Lung microvascular endothelial cell (primary cell): ENCODE measurements at regions not wholly inside any gene's neighbourhood (a gene's known extent, or its start where the extent isn't known, plus 50 kb on each side); places are given as distances from the start of the nearest gene placed in this dataset.

Source experiments
- DNase-seq, 2 donors: peaks; one replicate each; pipeline versions ENCODE4 v3.0.0 to v3.0.0-alpha.2; 2010; ENCODE audit warnings: low read depth in 2 of 2

DNA sequence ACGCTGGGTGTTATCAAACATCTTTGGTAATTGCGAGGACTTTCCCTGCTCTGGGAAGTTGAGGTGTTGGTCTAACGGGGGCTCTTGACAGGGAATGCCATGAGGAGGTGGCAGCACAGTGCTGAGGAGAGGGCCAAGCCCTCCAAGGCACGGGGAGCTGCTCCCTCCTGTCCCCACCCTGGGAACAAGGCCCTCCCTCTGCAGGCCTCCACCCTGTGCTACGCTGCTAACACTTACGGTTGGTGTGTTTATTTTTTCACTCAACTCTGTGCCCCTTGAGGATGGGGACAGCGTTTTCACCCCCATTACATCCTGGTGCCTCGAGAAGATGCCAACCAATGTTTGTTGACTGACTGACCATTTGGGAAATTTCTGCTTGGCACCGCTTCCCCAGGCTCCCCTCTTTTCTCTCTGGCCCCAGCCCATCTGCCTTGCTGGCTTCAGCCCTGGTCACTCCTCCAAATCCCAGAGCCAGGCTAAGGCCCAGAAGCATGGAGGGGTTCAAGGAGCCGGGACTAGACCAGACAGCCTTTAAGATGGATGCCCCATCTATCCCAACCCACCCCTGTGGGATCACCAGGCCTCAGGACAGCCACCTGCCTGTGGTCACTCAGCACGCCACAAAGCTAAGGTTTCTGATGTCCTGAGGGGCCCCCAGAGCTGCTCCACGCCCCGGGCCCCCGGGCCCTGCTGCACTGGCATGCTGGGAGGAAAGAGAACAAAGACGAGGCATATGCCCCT lies 125.7 kb downstream of the BARX1 start:
- no peak for DNase-seq

DNA sequence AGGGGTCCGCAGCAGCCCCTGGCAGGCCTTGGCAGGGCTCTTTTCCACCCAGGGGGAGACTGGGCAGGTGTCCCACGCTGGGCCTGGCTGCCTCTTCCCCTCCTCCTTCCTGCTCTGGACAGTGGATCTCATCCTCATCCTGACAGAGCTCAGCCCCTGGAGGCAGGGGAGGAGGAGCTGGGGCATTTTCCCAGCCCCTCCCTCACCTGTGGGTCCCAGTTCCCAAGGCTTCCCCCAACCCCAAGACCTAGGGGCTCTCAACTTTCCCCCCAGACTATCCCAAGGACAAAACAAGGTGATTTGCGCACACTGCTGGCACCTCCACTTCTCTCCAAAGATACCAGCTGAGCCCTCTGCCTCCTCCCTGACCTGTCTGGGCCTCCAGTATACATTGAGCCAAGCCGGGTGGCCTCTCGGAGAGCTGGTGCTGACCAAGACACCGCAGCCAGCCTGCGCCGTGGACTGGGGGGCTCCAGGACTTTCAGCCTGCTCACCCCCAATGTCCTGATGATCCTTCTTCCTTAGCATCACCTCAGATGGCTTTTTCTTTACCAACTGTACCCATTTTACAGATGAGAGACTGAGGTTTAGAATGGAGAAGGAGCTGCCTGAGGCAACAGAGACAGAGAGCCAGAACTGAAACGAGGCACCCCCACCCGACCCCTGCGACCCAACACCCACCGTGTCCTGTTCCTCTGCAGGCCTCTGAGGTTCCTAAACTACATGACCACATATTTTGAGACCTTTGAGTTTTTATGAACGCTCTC lies 126.6 kb downstream of the BARX1 start:
- no peak for DNase-seq

DNA sequence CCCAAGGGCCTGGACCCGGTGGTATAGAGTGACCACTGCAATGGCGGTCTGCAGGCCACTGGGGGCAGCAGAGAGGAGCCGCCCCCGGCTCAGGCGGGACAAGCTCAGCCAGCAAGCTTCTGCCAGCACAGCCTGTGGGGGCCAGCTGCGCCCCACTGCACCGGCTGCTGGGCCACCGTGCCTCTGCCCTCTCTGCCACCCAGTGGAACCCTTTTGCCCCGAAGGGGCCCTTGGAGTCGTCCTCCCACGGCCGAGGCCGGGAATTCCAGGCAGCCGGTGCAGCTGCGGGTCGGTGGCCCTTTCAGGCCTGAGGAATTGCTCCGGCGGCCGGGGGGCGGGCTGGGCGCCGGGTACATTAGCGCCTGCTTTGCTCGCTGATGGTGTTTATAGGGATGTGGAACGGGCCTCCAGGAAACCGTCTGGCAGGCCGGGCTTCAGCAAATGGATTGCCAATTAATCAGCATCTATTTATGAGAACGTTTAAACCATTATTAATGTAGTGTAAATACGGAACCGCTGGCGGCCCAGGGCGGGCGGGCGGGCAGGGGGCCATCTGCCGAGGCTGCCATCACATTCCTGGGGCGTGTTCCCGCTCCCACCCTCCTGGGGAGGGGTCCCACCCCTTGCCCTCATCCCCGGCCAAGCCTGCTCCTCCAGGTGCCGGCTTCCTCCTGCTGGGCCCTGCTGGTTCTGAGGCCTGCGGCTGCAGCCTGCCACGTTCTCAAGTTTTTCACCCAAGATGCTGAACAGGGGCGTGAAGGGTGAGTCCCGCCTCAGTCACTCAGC lies 127.4 kb downstream of the BARX1 start:
- DNase-seq, result peak; percentile 69 to 75

DNA sequence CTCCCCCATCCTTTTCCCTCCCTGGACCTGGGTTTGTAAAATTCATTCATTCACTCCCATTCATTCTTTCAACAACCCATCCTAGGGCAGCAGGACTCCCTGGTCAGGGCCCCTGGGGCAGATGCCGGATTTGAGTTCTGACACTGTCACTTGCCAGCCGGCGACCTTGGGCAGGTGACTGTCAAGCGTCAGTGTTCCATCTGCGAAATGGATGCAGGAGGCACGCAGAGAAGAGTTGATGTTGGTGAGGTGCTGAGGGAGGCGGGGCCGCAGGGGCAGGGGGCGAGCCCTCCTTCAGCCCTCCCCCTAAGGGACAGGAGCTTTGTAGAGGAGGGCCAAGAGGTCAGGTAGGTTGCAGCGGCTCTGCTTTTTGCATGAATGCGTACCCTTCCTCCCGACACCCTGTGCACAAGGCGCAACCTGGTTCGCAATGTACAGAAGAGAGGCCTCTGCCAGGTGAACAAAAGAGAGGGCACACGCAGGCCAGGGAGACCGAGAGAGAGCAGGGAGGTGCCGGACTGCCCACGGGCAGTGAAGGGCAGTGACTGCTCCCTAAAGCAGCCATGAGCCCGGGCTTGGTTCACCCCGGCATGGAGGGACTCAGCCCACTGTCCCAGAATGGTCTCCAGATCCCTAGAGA lies 128.1 kb downstream of the BARX1 start:
- no peak for DNase-seq

DNA sequence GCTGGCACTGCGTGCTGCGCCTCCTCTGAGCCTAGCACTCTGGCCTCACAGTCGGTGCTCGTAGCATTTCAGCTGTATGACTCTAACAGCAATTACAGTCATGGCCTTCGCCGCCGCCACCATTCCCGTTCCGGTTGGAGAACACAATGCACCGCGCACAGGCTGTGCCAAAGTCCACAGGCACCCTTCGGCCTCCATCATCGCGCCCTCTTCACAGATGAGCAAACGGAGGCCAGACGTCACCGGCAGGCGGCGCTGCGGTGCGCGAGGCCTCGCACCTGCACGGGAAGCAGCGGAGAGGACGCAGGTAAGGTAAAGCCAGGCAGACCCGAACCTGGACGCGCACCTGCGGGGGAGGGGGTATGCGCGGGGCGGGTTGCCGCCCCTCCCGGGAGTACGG lies 128.9 kb downstream of the BARX1 start:
- DNase-seq, result no peak

DNA sequence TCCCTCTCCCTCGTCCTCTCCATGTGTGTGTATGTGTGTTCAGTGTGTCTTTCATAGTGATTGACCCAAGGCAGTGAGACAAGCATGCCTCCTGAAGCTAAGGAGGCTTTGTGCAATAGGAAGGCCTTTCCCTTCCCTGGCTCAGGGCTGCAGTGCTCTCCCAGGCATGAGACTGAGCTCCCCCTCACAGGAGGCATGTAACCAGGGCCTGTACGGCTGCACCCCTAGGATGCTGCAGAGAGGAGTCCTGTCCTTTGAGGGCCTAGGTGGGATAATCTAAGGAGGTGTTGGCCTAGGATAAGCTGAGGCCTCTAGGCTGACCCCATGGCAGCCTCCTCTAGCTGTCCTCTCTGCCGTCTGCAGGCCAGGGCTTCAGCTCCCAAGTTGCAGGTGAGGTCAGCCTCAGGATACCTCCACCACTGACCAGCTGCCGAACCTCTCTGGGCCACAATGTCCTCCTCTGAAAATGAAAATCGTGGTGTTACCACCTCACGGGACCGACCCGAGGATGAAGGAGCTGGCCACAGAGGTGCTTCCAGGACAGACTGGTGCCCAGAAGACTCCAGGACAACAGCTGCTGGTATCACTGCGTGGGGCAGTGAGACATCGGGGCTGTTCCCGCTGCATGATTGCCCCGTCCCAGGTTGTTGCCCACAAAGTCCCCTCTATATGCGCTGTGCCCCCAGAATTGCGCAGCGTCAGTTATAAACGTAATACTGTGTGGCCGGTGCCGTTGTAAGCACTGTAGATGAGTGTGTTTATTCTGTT lies 129.6 kb downstream of the BARX1 start:
- no peak for DNase-seq

DNA sequence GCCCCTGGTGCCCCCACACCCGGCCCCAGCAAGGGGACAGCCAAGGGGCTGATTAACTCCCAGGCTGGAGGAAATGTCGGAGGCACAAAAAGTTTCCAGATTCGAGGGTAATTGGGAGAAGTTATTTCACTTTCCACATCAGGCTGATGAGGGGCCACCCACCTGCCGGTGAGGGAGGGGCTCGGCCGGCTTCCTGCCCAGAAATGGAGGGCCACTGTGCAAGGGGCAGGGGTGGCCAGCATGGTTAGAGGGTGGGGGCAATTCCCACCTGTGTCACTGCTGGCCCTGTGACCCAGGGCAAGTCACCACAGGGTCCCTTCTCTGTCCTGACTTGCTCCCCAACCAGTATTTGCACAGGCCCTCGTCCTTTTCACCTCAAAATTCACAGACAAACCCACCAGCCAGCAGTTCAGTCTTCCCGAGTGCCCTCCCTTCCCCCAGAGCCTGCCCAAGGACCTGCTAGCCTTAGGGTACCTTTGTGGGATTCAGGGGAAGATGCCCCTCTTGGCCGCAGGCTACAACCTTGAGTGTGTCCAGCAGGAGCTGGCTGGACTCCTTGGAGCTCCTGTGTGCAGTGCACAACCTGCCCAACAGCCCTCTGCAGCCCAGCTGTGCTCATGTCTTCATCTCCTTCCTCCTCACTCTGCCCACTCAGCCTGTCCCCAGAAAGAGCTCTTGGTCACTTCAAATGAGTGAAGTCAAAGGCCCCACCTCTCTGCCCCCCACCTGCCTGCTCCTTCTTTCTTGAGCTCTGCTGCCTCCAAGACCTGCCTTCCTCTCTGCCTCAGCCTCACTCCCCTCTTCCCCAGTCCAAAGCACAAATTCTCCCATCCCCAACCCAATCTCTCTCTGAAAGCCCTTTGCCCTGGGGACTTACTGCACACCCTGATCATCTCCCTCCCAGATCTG lies 130.5 kb downstream of the BARX1 start:
- no peak for DNase-seq

DNA sequence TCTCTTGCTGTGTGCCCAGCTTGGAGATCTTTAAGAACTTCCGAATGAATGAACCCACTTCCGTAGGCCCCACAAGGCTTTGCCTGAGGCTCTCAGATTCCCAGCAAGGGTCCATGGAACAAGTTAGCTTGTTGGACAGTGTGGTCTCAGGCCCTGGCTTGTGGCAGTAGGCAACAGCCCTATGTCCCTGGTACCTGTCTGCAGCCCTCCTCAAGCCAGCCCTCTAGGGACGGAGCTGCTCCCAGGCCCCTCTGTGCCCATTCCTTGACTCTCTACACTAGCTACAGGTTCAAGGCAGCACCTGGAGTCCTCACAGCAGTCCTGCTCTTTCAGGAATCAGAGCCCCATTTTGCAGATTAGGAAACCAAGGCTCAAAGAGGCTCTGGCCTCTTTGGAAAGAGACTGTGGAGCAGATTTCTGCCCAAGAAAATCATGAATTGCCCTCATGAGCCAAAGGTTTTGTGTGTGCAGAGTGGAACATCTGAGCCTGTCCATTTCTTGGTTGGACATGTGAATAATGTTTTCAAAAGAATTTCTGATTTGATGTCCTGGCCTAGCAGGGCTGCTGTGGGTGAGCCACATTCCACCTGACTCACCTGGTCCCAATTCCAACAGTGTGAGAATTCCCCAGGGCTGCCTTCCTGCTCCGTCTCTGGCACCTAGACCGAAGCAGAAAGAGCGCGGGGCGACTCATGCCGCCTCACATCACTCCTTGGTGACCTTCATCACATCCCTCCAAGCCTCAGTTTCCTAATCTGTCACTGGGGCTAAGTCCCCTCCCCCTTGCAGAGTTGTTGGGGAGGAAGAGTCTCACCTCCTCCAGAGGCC lies 131.7 kb downstream of the BARX1 start:
- no peak for DNase-seq

DNA sequence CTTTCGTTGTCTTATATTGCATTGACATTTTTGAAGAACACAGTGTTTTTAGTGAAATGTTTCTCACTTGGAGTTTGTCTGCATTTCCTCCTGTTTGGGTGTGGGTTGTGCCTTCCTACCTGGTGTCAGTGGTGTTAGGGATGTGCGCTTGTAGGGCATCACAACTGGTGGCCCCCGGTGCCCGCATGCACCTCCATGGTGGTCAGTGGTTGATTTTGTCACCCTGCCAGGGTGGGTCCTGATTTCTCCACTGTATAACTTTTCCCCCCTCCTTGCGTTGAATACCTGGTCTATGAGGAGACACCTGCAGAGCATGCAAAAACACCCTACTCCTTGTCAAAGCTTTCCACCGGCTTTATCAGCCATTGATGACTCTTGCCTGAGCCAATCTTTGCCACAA lies 132.9 kb downstream of the BARX1 start:
- no peak for DNase-seq

DNA sequence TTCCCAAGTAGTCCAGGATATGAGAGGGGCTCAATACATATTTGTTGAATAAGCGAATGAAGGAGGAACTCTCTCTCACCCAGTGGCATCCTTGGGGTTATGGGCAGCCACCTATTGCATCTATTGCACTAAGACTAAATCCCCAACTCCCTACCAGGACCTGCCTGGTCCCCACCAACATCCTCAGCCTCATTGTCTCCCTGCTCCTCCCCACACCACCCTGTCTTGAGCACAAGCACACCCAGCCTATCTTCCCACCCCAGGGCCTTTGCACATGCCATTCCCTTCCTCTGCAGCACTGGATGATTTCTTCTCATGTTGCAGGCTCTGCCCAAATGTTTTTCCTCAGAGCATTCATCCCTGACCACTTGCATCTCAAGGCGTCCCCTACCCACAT lies 133.8 kb downstream of the BARX1 start:
- no peak for DNase-seq

DNA sequence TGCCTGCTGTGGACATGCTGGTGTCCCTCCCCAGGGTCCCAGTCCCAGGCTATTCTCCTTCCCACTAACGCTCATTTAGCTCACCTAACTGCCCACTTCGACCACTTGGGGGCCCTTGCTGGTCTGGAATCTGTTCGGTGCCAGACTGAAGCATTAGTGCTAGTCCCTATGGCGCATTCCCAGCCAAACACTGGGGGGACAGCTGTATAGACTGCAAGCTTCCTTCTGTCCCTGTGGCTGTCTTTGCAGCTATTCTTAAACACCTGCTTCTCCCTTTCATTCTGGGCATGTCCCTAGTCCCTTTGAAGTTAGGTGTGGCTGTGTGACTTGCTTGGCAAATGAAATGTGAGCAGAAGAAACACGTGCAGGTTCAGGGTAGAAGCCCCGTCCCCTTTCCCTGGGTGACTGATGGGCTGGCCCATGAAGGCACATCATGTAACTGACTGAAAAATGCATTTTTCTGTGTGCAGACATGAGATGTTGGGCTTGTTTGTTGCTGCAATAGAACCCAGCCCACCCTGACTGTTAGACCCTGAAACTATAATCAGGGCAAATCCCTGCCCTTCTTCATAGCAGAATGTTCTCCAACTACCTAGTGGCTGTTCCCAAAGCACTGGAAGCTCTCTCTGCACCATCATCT lies 134.4 kb downstream of the BARX1 start:
- no peak for DNase-seq

DNA sequence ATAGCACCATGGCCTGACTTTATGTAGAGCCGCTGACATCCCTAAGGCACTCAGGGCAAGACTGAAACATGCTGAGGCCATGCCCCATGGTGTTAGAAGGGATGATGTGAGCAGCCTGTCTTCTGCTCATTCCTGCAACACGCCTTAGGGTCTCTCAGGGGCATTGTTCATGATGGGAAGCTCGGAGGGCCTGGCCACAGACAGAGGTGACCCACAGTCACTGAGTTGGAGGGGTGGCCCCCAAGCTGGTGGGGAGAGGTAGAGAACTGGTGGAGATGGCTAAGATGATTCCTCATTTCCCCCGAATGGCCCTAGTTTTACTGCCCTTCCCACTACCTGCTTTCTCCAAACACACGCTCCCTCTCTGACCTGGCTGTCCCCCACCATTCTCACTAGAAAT lies 135.2 kb downstream of the BARX1 start:
- DNase-seq, result no peak

DNA sequence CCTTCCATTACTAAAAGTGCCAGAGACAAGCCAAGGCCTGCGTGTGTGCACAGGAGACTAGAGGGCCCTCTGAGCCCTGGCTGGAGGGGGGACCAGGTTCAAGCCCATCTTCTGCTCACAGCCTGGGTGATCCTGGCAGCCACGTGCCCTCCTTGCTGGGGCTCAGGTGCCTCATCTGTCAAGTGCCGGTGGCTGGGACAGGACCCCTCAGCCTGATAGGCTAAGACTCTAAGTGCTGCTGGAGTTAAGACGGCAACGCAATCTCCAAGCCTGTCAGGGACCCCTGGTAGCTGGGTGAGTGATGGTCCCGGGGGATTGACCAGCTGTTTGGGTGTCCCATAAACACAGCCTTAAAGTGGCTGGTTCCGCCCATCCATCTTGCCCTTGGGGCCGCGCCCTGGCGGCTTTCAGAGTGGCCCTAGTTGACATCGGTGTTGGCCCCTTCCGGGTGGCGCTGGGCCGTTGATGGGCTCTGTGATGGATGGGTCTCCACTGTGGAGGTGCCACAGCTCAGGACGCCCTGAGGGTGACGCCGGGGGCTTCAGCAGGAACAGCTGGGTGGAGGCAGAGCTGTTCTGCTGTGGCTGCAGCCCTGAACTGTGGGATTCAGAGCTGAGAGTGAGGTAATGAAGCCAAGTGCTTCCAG lies 136.2 kb downstream of the BARX1 start:
- DNase-seq, result no peak

DNA sequence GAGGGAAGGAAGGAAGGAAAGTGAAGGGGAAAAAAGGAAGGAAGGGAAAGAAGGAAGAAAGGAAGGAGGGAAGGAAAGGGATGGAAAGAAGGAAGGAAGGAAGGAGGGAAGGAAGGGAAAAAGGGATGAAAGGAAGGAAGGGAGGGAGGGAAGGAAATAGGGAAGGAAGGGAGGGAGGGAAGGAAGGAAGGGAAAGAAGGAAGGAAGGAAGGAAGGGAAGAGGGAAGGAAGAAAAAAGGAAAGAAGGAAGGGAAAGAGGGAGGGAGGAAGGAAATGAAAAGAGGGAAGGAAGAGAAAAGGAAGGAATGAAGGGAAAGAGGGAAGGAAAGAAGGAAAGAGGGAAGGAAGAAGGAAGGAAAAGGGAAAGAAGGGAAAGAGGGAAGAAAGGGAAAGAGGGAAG lies 136.9 kb downstream of the BARX1 start:
- DNase-seq, result no peak

DNA sequence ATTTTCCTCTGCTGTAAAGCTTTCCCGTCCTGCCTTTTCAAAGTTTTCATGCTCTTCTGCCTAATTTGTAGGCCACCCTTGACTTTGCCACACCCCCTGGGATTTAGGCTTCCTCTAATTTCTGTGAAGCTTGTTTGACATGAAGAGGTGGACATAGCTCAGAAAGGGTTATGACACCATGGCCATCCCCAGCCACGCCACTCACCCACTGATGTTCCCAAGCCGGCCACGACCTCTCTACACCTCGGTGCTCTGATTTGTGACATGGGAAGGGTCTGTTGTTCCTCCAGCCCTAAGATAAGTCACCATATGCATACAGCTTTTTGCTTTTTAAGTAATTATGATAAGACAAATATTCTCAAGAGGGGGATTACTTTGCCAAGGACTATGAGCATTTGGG lies 139.5 kb downstream of the BARX1 start:
- DNase-seq, result no peak

DNA sequence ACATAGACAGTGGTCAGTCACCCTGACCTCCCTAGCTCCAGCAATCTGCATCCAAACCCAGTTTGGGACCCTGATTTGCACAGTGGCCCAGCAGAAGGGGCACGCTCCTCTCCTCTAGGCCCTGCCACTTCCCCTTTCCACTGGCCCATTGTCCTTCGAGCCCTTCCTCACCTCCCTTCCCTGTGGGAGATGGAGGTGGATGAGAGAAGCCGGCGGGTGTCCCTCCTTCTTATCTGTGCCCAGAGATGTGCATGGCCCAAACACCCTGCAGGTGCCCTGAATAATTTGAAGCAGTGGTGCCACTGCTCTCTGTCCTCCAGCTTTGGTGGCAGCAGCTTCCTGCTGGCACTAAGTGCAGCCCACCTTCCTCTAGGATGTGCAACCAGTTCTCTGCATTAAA lies 140.0 kb downstream of the BARX1 start:
- no peak for DNase-seq

DNA sequence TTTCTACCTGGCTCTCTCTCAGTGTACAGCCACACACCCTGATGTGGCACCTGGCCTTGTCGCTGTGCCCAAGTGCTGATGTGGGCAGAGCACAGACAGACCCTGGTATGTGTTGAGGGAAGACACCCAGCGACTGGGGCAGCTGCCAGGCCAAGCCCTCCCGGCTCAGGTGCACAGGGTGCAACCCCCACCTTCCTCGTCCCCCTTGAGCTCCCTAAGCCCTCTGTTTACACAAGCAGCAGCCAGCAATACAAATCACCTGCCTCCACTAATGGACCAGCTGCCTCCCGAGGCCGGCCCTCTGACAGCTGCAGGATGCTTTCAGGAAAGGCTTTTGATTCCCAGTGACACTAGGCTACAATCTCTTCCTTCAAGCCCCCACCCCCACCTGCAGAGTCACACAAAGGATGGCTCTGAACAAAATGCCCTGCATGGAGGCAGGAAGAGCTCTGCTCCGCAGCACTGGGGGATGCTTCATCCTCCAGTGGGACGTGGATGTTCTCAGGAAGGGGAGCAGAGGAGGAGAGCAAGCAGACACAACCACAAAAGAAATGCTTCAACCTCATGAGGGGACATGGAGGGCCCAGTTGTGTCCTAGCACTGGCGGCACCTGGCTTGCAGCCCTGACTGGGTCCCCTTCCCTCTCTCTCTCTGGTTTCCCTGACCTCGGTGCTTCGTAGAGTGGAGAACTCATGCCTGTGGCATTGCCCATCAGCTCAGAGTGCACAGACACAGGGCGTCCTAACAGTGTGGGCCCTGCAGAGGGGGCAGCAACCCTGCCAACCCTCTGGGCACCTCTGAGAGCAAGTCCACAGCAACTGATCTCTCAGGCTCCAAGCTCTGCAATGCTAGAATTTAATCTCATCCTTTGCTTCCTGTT lies 140.8 kb downstream of the BARX1 start:
- no peak for DNase-seq
